Lower lobe of right lung (tissue), 2 donors: ENCODE measurements at regions not wholly inside any gene's neighbourhood (a gene's known extent, or its start where the extent isn't known, plus 50 kb on each side); places are given as distances from the start of the nearest gene placed in this dataset.

ENCODE experiments used
- ATAC-seq, 2 donors: fragments of 200-7000 bp; cut with Tn5 transposase; one replicate each; pipeline ENCODE4 v1.9.1; 2020 to 2022; ENCODE audit warnings: mild to moderate bottlenecking in 2 of 2, moderate library complexity in 2 of 2
- DNase-seq: peaks from one replicate; pipeline ENCODE4 v3.0.0-alpha.2; 2020
- H3K27ac ChIP-seq: fragments of 200-600 bp; one replicate; pipeline ENCODE4 v1.8.0; 2022
- H3K27me3 ChIP-seq: fragments of 200-600 bp; one replicate; pipeline ENCODE4 v1.8.0; 2022; ENCODE audit warnings: low read depth
- H3K36me3 ChIP-seq: fragments of 200-600 bp; one replicate; pipeline ENCODE4 v1.8.0; 2022; ENCODE audit warnings: mild to moderate bottlenecking
- H3K4me1 ChIP-seq: fragments of 200-600 bp; one replicate; pipeline ENCODE4 v1.8.0; 2022
- H3K4me3 ChIP-seq: fragments of 200-600 bp; one replicate; pipeline ENCODE4 v1.8.0; 2022; ENCODE audit warnings: mild to moderate bottlenecking
- H3K9me3 ChIP-seq: fragments of 200-600 bp; one replicate; pipeline ENCODE4 v1.8.0; 2022
- CTCF ChIP-seq: fragments of 200-600 bp; IDR thresholded peaks from one replicate; pipeline ENCODE4 v1.8.0; 2022; ENCODE audit warnings: antibody characterized with exemption, mild to moderate bottlenecking
- intact Hi-C: fragments of 100-400 bp; cut with DNase I; formaldehyde crosslinking; loops from one replicate; pipeline ENCODE4 v1.11.0; 2022
- donor health status: DM: no; HTN: yes; CAD: no; lungs with severe emphysema.

DNA sequence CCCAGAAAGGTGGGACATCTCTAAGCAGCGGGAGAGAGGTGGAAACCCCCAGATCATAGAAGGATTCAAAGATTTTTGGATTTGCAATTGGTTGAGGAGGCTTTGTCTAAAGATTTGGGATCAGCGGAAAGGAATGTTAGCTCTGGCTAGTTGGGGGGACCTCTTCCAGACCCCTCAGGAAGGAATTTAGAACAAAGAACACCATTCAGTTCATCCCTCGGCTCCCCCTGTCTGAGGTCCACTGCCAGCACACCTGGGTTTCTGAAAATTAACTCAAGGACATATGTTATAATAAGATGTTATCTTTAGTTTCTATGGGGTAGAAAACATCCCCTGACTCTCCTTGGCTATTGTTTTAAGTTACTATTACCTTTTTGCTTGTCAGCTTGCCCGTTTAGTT lies 163.6 kb downstream of the CEP135 start:
- Histone ChIP-seq H3K4me1 (no peaks in the 10 kb centered on the region), H3K27ac (no peak overlapping the region), H3K36me3 (no peaks in the 10 kb centered on the region), H3K27me3 (no peaks in the 10 kb centered on the region), H3K4me3 (no peak overlapping the region), H3K9me3 (no peaks in the 10 kb centered on the region)
- DNase-seq (no peak), ATAC-seq (no peak)
- TF ChIP-seq CTCF = no peak
- intact Hi-C loops = no loop called here

GRCh38 chr4:56106180-56107147 lies 157.7 kb downstream of the CEP135 start:
- no peaks in the 10 kb centered on the region for H3K4me1 ChIP-seq
- no peaks in the 10 kb centered on the region for H3K9me3 ChIP-seq
- no peak for TF ChIP-seq CTCF
- DNase-seq (no peak), ATAC-seq (no peak)
- no peak overlapping the region for H3K27ac ChIP-seq
- H3K4me3 ChIP-seq = no peak overlapping the region
- no peaks in the 10 kb centered on the region for H3K27me3 ChIP-seq
- intact Hi-C loops = no loop called here
- H3K36me3 ChIP-seq = no peaks in the 10 kb centered on the region

DNA sequence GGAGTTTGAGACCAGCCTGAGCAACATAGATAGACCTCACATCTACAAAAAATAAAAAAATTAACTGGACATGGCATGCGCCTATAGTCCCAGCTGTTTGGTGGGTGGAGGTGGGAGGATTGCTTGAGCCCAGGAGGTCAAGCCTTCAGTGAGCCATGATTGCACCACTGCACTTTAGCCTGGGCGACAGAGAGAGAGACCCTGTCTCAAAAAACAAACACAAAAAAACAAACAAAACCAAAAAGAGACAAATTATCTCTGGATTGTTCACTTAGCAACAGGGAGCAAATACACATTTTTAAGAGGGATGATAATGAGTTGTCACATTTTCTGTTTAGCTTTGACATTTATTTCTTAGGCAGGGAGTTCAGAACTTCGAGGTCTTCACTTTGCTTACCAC lies 155.4 kb downstream of the CEP135 start:
- DNase-seq (no peak), ATAC-seq (no peak)
- Histone ChIP-seq H3K4me3 (no peak overlapping the region), H3K27me3 (no peaks in the 10 kb centered on the region), H3K27ac (no peak overlapping the region), H3K9me3 (no peaks in the 10 kb centered on the region), H3K4me1 (no peaks in the 10 kb centered on the region), H3K36me3 (no peaks in the 10 kb centered on the region)
- no peak for TF ChIP-seq CTCF
- intact Hi-C loops = no loop called here

DNA sequence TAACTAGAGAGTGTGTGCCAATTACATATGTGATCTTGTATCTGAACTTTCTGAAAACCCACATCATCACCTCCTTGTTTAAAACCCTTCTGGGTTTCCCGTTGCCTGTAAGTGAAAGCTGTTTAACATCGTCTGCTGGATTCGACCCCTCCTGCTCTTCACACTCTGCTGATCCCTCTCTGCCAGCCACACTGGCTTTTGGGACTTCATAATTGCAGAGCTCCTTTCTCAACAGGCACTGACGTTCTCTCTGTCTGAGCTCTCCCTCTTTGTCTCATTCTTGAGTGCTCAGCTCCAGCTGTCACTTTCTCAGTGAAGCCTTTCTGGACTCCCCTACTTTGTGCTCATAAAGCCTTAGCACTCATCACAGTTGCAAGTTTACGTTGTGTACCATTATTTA lies 153.9 kb downstream of the CEP135 start:
- ATAC-seq (no peak), DNase-seq (no peak)
- no peaks in the 10 kb centered on the region for H3K4me1 ChIP-seq
- no peak for TF ChIP-seq CTCF
- intact Hi-C loops = no loop called here
- no peak overlapping the region for H3K27ac ChIP-seq
- H3K9me3 ChIP-seq = no peaks in the 10 kb centered on the region
- H3K36me3 ChIP-seq = no peaks in the 10 kb centered on the region
- no peaks in the 10 kb centered on the region for H3K27me3 ChIP-seq
- no peak overlapping the region for H3K4me3 ChIP-seq

- no peak for TF ChIP-seq CTCF
- no peak overlapping the region for H3K4me3 ChIP-seq
- no peaks in the 10 kb centered on the region for H3K36me3 ChIP-seq
- H3K27me3 ChIP-seq = no peaks in the 10 kb centered on the region
- no peak for DNase-seq
- intact Hi-C loops = no loop called here
- H3K9me3 ChIP-seq = no peaks in the 10 kb centered on the region
- no peak for ATAC-seq
- H3K4me1 ChIP-seq = no peaks in the 10 kb centered on the region
- H3K27ac ChIP-seq = no peak overlapping the region
Measured at GRCh38 chr4:56099378-56099786, 150.6 kb downstream of the CEP135 start.
